Tibial artery (tissue), 4 donors: ENCODE measurements at regions not wholly inside any gene's neighbourhood (a gene's known extent, or its start where the extent isn't known, plus 50 kb on each side); places are given as distances from the start of the nearest gene placed in this dataset.

ENCODE experiments used
- DNase-seq, 2 donors: peaks; one replicate each; pipeline ENCODE4 v3.0.0-alpha.2; 2019
- H3K27ac ChIP-seq, 2 donors: fragments of 200-600 bp; sonication (generic) in 1 of 2; 1 replicate in 1 of 2; 2 replicates in 1 of 2; pipeline ENCODE4 v1.5.1; 2018 to 2019; ENCODE audit warnings: mild to moderate bottlenecking in 1 of 2
- H3K27me3 ChIP-seq, 2 donors: fragments of 200-600 bp; sonication (generic) in 1 of 2; one replicate each; pipeline versions ENCODE4 v1.5.1 to v1.6.0; 2016 to 2019
- H3K36me3 ChIP-seq, 3 donors: fragments of 200-600 bp; sonication (generic) in 2 of 3; one replicate each; pipeline ENCODE4 v1.5.1; 2016 to 2019; ENCODE audit warnings: mild to moderate bottlenecking in 2 of 3
- H3K4me1 ChIP-seq, 4 donors: fragments of 200-600 bp; sonication (generic) in 2 of 4; 1 replicate in 3 of 4; 2 replicates in 1 of 4; pipeline ENCODE4 v1.5.1; 2016 to 2019
- H3K4me3 ChIP-seq, 2 donors: fragments of 200-600 bp; sonication (generic) in 1 of 2; 1 replicate in 1 of 2; 2 replicates in 1 of 2; pipeline ENCODE4 v1.5.1; 2018 to 2019; ENCODE audit warnings: mild to moderate bottlenecking in 2 of 2
- H3K9me3 ChIP-seq, 3 donors: fragments of 200-600 bp; sonication (generic) in 1 of 3; one replicate each; pipeline ENCODE4 v1.5.1; 2016 to 2019
- intact Hi-C: fragments of 100-400 bp; cut with DNase I; formaldehyde crosslinking; loops from one replicate; pipeline ENCODE4 v1.15.0; 2023; ENCODE audit warnings: low total_unique reads
- TF ChIP-seq, protein P1 (sequence below), 2 experiments: fragments of 200-600 bp in 1 of 2; fragments of 450-650 bp in 1 of 2; IDR thresholded peaks; one replicate each; pipeline ENCODE4 v1.5.1; 2017 to 2019; ENCODE audit warnings: antibody characterized with exemption in 2 of 2, mild to moderate bottlenecking in 1 of 2, moderate library complexity in 1 of 2

DNA sequence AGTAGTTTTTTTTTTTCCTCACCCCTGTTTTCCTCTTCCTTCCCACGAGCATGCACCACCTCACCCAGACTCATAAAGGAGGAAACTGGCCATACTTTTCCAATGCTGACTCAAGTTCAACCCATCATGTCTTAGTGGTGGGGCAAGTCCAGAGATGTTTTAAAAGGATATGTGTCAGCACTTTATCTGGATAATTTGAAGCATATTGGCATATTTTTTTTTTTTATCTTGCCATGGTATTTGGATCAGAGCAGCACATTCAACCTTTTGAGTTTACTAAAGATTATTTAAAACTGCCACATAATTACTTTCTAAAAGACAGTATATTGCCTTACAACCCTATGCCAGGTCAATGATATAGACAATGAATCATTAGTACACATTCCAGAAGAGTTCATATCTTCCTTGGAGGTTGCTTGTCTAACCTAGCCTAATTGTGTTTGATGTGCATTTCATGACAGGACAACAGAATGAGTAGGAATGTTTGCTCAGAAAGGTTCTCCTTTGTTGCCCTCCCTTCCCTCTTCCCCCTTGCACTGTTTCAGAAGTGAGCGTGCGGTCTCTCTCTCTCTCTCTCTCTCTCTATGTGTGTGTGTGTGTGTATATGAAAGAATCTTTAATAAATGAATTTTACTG, 950.7 kb upstream of the FAM98A start:
- no peak for DNase-seq
- Histone ChIP-seq H3K9me3 (no peaks in the 10 kb centered on the region), H3K4me3 (no peak overlapping the region), H3K36me3 (no peaks in the 10 kb centered on the region), H3K27me3 (no peaks in the 10 kb centered on the region), H3K27ac (no peak overlapping the region), H3K4me1 (no peaks in the 10 kb centered on the region)
- TF ChIP-seq, protein P1, sequence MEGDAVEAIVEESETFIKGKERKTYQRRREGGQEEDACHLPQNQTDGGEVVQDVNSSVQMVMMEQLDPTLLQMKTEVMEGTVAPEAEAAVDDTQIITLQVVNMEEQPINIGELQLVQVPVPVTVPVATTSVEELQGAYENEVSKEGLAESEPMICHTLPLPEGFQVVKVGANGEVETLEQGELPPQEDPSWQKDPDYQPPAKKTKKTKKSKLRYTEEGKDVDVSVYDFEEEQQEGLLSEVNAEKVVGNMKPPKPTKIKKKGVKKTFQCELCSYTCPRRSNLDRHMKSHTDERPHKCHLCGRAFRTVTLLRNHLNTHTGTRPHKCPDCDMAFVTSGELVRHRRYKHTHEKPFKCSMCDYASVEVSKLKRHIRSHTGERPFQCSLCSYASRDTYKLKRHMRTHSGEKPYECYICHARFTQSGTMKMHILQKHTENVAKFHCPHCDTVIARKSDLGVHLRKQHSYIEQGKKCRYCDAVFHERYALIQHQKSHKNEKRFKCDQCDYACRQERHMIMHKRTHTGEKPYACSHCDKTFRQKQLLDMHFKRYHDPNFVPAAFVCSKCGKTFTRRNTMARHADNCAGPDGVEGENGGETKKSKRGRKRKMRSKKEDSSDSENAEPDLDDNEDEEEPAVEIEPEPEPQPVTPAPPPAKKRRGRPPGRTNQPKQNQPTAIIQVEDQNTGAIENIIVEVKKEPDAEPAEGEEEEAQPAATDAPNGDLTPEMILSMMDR (IDR thresholded peaks at IDR 0.05), result no peak
- intact Hi-C loops, result no loop called here

DNA sequence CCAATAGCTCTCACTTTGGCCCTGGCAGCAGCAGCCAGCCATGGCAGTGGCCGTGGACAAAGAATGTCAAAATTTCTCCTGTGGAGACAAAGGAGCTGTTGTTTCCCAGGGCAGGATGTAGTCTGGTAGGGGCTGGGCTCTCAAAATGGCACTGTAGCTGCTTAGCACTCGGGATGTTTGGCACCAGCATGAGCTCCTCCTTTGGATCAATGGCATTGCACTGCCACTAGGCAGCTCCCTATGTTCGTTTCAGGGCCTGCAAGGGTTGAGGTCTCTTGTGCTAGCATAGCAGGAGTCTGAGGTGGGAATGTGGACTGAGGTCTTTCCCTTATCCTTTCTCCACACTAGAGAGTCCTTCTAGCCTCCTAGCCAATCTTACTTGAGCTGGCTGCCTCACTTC, 948.8 kb upstream of the FAM98A start:
- Histone ChIP-seq H3K27me3 (no peaks in the 10 kb centered on the region), H3K4me1 (no peaks in the 10 kb centered on the region), H3K36me3 (no peaks in the 10 kb centered on the region), H3K4me3 (no peak overlapping the region), H3K27ac (no peak overlapping the region), H3K9me3 (no peaks in the 10 kb centered on the region)
- DNase-seq, result no peak
- intact Hi-C loops, result no loop called here
- TF ChIP-seq, protein P1 (IDR thresholded peaks at IDR 0.05), result no peak

DNA sequence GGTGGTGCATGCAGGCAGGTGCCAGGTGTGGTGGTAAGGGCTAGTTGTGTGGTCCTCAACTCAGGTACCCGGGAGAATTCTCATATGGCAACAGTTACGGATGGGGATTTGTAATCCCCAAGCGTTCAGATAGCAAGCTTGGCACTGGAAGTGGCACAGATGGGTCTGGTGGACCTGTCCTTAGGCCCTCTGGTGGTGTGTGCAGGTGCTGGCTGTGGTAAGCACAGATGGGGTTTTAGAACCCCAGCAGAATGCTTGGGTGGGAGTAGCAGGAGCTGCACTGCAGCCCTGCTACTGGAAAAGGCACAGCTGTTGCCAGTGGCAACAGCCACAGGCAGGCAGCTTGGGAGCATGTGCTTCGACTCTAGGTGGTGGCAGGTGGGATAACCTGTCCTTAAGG, 948.2 kb upstream of the FAM98A start:
- DNase-seq, result no peak
- H3K27me3 ChIP-seq, result no peaks in the 10 kb centered on the region
- H3K4me3 ChIP-seq, result no peak overlapping the region
- intact Hi-C loops, result no loop called here
- no peaks in the 10 kb centered on the region for H3K36me3 ChIP-seq
- no peaks in the 10 kb centered on the region for H3K4me1 ChIP-seq
- no peak overlapping the region for H3K27ac ChIP-seq
- H3K9me3 ChIP-seq, result no peaks in the 10 kb centered on the region
- TF ChIP-seq, protein P1 (IDR thresholded peaks at IDR 0.05), result no peak

DNA sequence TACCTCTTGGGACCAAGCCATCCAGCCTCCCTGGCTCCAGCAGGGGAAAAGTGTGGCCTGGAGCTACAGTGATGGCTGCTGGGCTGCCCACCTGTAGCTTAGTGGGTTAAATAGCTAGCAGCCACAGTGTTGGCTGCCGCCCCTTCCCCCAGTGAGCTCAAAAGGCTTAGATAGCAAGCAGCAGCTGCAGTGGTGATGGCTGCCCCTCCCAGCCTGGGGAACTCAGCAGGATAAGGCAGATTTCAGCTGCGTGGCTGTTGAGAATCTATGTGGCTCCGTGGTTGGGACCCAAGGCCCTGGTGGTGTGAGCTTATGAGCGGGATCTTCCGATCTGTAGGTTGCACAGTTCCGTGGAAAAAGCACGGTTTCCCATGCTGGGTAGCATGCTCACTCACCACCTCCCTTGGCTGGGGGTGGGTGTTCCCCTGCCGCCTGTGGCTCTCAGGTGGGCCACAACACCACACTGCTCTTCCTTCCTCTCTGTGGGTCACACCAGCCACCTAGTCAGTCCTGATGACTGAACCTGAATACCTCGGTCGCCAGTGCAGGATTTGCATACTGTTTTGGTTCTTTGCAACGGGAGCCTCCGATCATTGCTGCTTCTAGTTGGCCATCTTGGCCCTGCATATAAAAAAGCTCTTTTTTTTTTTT, 946.5 kb upstream of the FAM98A start:
- H3K4me3 ChIP-seq, result no peak overlapping the region
- TF ChIP-seq, protein P1 (IDR thresholded peaks at IDR 0.05), result no peak
- DNase-seq, result no peak
- no peak overlapping the region for H3K27ac ChIP-seq
- no peaks in the 10 kb centered on the region for H3K4me1 ChIP-seq
- intact Hi-C loops, result no loop called here
- H3K9me3 ChIP-seq, result peaks cover 0 to 5% (median 0%) of the 10 kb centered on the region in 3 donors
- H3K36me3 ChIP-seq, result no peaks in the 10 kb centered on the region
- no peaks in the 10 kb centered on the region for H3K27me3 ChIP-seq

DNA sequence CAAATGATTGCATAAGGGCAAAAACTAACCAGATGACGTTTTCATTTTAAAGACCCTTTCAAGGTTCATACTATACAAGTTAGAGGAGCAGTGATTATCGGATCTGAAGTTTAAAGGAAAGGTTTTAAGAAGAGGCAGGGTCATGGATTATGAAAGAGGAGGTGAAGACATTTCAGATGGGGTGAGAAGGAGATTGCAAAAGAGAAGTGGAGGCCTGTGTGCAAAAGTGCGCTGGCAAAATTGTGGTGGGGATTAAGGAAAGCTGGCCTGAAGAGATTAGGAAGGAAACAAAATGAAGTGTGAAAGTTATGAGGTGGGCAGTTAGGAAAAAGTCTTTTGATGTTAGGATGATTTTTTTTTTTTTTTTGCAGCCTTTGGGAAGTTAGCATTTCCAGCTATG, 935.7 kb upstream of the FAM98A start:
- H3K36me3 ChIP-seq, result no peaks in the 10 kb centered on the region
- TF ChIP-seq, protein P1 (IDR thresholded peaks at IDR 0.05), result no peak
- DNase-seq, result no peak

More for the DNA sequence above, 935.7 kb upstream of the FAM98A start:
- H3K4me1 ChIP-seq, result no peaks in the 10 kb centered on the region
- no peak overlapping the region for H3K27ac ChIP-seq
- H3K27me3 ChIP-seq, result no peaks in the 10 kb centered on the region
- H3K9me3 ChIP-seq, result no peaks in the 10 kb centered on the region
- H3K4me3 ChIP-seq, result no peak overlapping the region
- intact Hi-C loops, result no loop called here
